ENCODE measurements at regions not wholly inside any gene's neighbourhood (a gene's known extent, or its start where the extent isn't known, plus 50 kb on each side); places are given as distances from the start of the nearest gene placed in this dataset.
A peak's percentile ranks its signal among the peaks of the same experiment; 100 is the strongest.

DNA sequence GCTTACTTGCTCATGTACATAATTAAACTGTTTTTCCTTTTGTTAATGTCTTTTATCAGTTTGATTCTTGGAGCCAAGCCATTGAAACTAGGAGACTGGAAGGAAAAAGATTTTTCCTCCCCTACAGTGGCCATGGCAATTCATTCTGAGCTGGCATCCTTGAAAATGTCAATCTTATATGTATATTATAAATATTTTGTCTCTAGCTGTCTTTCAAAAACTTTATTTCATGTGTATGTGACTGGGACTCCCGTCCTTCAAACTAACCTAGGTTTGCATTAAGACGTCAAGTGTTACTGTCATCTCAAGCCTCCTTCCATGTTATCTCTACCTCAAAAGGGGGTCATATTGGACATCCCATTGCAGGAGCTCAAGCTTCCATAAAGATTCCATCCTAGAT lies 280.4 kb downstream of the HRH4 start:
- no peaks in the 10 kb centered on the region for H3K4me1 ChIP-seq (ENCODE audit: control insufficient read depth in 3 of 3, insufficient read depth in 3 of 3, low read length in 3 of 3)
- no peak overlapping the region for H3K9ac ChIP-seq (ENCODE audit: low read depth in 1 of 3, low read length in 3 of 3)
- no peaks in the 10 kb centered on the region for H3K9me3 ChIP-seq (ENCODE audit: control insufficient read depth in 3 of 3, low read length in 3 of 3)
- H3K27me3 ChIP-seq (ENCODE audit: control insufficient read depth in 3 of 3, insufficient read depth in 3 of 3, low read length in 3 of 3) = peaks cover 0 to under 1% (median 0%) of the 10 kb centered on the region in 3 donors
- no peaks in the 10 kb centered on the region for H3K36me3 ChIP-seq (ENCODE audit: control insufficient read depth in 3 of 3, insufficient read depth in 3 of 3, low read length in 3 of 3)
- no peak overlapping the region for H3K4me3 ChIP-seq (ENCODE audit: low read length in 3 of 3)
- no peak overlapping the region for H3K27ac ChIP-seq (ENCODE audit: low read depth, low read length)

DNA sequence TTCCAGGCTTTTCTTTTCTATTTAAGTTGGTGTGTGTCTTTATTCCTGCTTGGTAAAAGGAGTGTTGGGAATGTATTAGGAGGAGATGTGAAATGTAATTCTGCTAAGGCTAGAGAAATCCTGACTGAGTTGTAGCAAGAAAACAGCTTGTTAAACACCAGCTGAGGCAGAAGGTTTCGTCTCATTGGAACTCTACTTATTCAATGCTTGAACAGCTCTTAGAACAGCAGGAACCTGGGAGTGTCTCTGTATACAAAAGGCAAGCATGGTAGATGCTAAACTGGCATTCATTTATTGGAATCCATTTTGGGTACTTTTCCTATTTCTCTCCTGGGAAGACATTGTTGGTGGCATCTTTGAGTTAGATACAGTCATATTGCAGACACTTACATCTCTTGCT lies 280.9 kb downstream of the HRH4 start:
- Histone ChIP-seq H3K4me1 (ENCODE audit: control insufficient read depth in 3 of 3, insufficient read depth in 3 of 3, low read length in 3 of 3) (no peaks in the 10 kb centered on the region), H3K9me3 (ENCODE audit: control insufficient read depth in 3 of 3, low read length in 3 of 3) (no peaks in the 10 kb centered on the region), H3K9ac (ENCODE audit: low read depth in 1 of 3, low read length in 3 of 3) (no peak overlapping the region), H3K36me3 (ENCODE audit: control insufficient read depth in 3 of 3, insufficient read depth in 3 of 3, low read length in 3 of 3) (no peaks in the 10 kb centered on the region), H3K27me3 (ENCODE audit: control insufficient read depth in 3 of 3, insufficient read depth in 3 of 3, low read length in 3 of 3) (no peaks in the 10 kb centered on the region), H3K4me3 (ENCODE audit: low read length in 3 of 3) (no peak overlapping the region), H3K27ac (ENCODE audit: low read depth, low read length) (no peak overlapping the region)

DNA sequence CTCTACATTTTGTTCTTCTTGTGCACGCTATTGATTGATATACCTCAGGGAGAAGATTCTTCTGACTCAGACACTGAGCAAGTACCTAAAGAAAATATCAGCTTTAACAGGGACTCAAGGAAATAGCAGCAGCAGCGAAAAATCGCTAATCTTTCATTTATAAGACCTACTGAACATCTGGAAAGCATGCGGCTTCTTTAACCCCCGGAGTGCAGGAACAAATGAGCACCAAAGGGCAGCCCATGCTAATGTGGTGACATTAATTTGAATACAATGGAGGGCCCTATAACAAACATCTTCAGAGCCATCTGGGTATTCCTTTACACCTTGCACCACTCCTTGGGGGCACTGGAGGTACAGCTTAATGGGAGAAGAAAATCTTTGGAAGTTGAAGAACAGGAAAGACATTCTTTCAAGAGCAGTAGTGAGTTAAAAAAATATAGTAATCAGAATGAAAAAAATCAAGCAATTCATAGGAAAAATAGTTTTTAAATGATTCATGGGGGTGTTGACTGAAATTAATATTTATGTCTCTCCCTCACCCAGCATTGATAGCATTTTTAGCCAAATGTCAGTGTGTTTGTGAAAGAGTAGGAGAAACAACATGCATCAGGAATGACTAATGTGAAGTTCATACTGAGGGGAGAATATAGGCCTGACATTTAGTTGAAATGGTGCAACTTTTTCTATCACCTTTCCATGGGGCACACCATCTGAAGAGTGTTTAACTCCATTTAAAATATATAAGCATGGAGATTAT lies 281.7 kb downstream of the HRH4 start:
- no peaks in the 10 kb centered on the region for H3K4me1 ChIP-seq (ENCODE audit: control insufficient read depth in 3 of 3, insufficient read depth in 3 of 3, low read length in 3 of 3)
- no peaks in the 10 kb centered on the region for H3K36me3 ChIP-seq (ENCODE audit: control insufficient read depth in 3 of 3, insufficient read depth in 3 of 3, low read length in 3 of 3)
- H3K27ac ChIP-seq (ENCODE audit: low read depth, low read length) = no peak overlapping the region
- H3K9me3 ChIP-seq (ENCODE audit: control insufficient read depth in 3 of 3, low read length in 3 of 3) = no peaks in the 10 kb centered on the region
- no peak overlapping the region for H3K9ac ChIP-seq (ENCODE audit: low read depth in 1 of 3, low read length in 3 of 3)
- no peaks in the 10 kb centered on the region for H3K27me3 ChIP-seq (ENCODE audit: control insufficient read depth in 3 of 3, insufficient read depth in 3 of 3, low read length in 3 of 3)
- no peak overlapping the region for H3K4me3 ChIP-seq (ENCODE audit: low read length in 3 of 3)

DNA sequence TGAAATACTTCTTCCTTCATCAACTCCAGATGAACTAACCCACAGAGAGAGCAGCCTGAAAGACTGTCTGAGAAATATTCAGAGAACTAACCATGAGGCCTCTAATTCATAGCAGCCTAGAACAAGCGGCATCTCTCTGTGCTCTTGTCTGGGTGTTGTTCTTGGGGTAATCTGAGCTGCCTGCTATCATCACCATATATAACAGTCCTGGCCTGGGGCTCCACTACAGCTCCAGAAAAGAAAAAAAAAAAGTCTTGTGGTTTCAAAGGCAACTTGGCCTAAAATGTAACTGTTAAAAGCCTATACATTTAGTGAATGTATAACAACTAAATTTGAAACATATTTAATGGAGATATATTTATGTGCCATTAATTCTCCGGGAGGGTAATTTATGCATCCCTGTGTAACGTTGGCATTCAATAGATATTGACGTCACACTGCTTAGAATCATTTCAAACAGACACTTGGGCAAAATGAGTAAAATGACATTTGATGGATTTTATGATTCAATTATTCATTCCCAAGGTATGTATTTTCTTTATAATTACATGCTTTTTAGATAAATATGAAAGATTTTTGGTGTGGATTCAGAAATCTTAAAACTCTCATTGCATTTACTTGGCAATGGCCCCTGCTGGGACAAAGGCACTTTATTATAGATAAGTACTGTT lies 294.3 kb downstream of the HRH4 start:
- H3K27me3 ChIP-seq (ENCODE audit: control insufficient read depth in 3 of 3, insufficient read depth in 3 of 3, low read length in 3 of 3) = no peaks in the 10 kb centered on the region
- H3K27ac ChIP-seq (ENCODE audit: low read depth, low read length) = no peak overlapping the region
- no peaks in the 10 kb centered on the region for H3K36me3 ChIP-seq (ENCODE audit: control insufficient read depth in 3 of 3, insufficient read depth in 3 of 3, low read length in 3 of 3)
- H3K9me3 ChIP-seq (ENCODE audit: control insufficient read depth in 3 of 3, low read length in 3 of 3) = no peaks in the 10 kb centered on the region
- H3K4me3 ChIP-seq (ENCODE audit: low read length in 3 of 3) = no peak overlapping the region
- no peak overlapping the region for H3K9ac ChIP-seq (ENCODE audit: low read depth in 1 of 3, low read length in 3 of 3)
- H3K4me1 ChIP-seq (ENCODE audit: control insufficient read depth in 3 of 3, insufficient read depth in 3 of 3, low read length in 3 of 3) = no peaks in the 10 kb centered on the region

DNA sequence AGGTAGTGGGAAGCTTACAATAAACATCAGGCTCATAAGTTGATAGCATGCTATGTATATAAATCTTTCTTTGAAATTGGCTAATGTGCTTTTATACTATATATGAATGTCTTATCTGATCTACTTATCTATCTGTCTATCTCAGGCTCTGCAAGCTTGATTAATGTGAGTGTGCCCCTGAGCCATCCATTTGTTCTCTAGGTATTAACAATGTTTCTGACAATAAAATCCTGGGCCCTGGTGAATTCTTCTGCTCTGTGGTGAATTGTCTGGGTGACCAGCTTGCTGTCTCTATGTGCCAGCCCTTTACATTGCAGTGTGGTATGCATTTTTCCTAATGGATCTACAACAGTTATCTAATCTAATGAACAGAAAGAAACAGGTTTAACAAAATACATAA lies 295.9 kb downstream of the HRH4 start:
- no peak overlapping the region for H3K9ac ChIP-seq (ENCODE audit: low read depth in 1 of 3, low read length in 3 of 3)
- H3K9me3 ChIP-seq (ENCODE audit: control insufficient read depth in 3 of 3, low read length in 3 of 3) = peaks cover 0 to 2% (median 0%) of the 10 kb centered on the region in 3 donors
- H3K4me1 ChIP-seq (ENCODE audit: control insufficient read depth in 3 of 3, insufficient read depth in 3 of 3, low read length in 3 of 3) = no peaks in the 10 kb centered on the region
- H3K27ac ChIP-seq (ENCODE audit: low read depth, low read length) = no peak overlapping the region
- H3K36me3 ChIP-seq (ENCODE audit: control insufficient read depth in 3 of 3, insufficient read depth in 3 of 3, low read length in 3 of 3) = no peaks in the 10 kb centered on the region
- no peak overlapping the region for H3K4me3 ChIP-seq (ENCODE audit: low read length in 3 of 3)
- no peaks in the 10 kb centered on the region for H3K27me3 ChIP-seq (ENCODE audit: control insufficient read depth in 3 of 3, insufficient read depth in 3 of 3, low read length in 3 of 3)

DNA sequence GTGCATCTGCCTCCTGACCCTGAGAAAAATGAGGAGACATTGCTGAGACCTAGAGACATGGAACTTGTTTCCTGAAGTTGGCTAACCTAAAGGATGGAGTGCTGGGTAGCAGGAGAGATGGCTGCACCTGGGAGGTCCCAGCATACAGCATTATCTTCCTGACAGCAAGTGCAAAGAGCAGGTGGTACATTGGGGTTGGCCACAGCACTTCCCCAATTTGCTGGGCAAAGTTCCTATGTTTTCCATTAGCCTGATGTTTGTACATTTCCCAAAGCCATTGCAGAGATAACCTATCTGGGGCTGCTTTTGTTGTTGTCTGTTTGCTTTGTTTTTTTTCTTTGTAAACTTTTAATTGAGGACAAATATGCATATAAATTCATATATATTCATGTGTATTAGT lies 296.7 kb downstream of the HRH4 start:
- Histone ChIP-seq H3K36me3 (ENCODE audit: control insufficient read depth in 3 of 3, insufficient read depth in 3 of 3, low read length in 3 of 3) (no peaks in the 10 kb centered on the region), H3K9me3 (ENCODE audit: control insufficient read depth in 3 of 3, low read length in 3 of 3) (peaks cover 0 to 2% (median 0%) of the 10 kb centered on the region in 3 donors), H3K27me3 (ENCODE audit: control insufficient read depth in 3 of 3, insufficient read depth in 3 of 3, low read length in 3 of 3) (no peaks in the 10 kb centered on the region), H3K4me1 (ENCODE audit: control insufficient read depth in 3 of 3, insufficient read depth in 3 of 3, low read length in 3 of 3) (no peaks in the 10 kb centered on the region), H3K27ac (ENCODE audit: low read depth, low read length) (no peak overlapping the region), H3K9ac (ENCODE audit: low read depth in 1 of 3, low read length in 3 of 3) (no peak overlapping the region), H3K4me3 (ENCODE audit: low read length in 3 of 3) (no peak overlapping the region)

DNA sequence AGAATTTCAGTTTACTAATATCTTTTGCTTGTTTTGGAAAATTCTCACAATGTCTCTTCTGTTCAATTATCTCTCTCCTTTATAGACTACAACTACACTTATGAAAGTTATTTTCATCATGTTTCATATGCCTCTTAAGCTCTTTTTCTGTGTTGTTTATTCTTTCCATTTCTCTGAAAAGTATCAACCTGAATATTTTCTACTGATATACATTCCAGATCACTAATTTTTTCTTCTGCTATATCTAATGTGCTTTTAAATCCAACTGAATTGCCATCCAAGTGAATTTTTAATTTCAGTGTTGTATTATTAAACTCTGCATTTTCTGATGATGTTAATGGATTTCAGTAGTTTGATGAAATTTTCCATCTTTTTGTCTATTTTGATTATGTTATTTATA lies 301.3 kb downstream of the HRH4 start:
- no peak overlapping the region for H3K9ac ChIP-seq (ENCODE audit: low read depth in 1 of 3, low read length in 3 of 3)
- peaks cover 0 to 2% (median 0%) of the 10 kb centered on the region in 3 donors for H3K9me3 ChIP-seq (ENCODE audit: control insufficient read depth in 3 of 3, low read length in 3 of 3)
- no peak overlapping the region for H3K27ac ChIP-seq (ENCODE audit: low read depth, low read length)
- H3K4me3 ChIP-seq (ENCODE audit: low read length in 3 of 3) = no peak overlapping the region
- no peaks in the 10 kb centered on the region for H3K36me3 ChIP-seq (ENCODE audit: control insufficient read depth in 3 of 3, insufficient read depth in 3 of 3, low read length in 3 of 3)
- no peaks in the 10 kb centered on the region for H3K27me3 ChIP-seq (ENCODE audit: control insufficient read depth in 3 of 3, insufficient read depth in 3 of 3, low read length in 3 of 3)
- peaks cover 0 to 10% (median 3%) of the 10 kb centered on the region in 3 donors for H3K4me1 ChIP-seq (ENCODE audit: control insufficient read depth in 3 of 3, insufficient read depth in 3 of 3, low read length in 3 of 3)

DNA sequence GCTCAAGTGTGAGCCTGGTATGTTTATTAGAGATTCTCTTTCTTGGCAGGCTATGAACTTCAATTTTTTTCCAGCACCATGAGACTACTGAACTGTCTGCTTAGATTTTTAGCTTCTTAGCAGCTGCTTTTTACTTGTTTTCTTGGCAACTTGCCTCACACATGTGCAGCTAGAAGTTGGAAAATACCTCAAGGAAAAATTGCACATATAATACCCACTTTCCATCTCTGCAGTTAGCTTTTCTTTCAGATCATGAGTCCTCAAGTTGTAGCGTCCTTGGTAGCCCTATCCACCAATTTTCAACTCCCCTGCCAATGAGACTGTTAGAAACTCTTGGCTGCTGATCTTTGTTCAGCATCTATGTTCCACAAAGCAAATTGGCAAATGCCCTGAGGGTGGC lies 302.1 kb downstream of the HRH4 start:
- Histone ChIP-seq H3K36me3 (ENCODE audit: control insufficient read depth in 3 of 3, insufficient read depth in 3 of 3, low read length in 3 of 3) (no peaks in the 10 kb centered on the region), H3K27ac (ENCODE audit: low read depth, low read length) (no peak overlapping the region), H3K9ac (ENCODE audit: low read depth in 1 of 3, low read length in 3 of 3) (no peak overlapping the region), H3K4me1 (ENCODE audit: control insufficient read depth in 3 of 3, insufficient read depth in 3 of 3, low read length in 3 of 3) (peaks cover 0 to 10% (median 3%) of the 10 kb centered on the region in 3 donors), H3K27me3 (ENCODE audit: control insufficient read depth in 3 of 3, insufficient read depth in 3 of 3, low read length in 3 of 3) (no peaks in the 10 kb centered on the region), H3K9me3 (ENCODE audit: control insufficient read depth in 3 of 3, low read length in 3 of 3) (peaks cover 0 to 2% (median 0%) of the 10 kb centered on the region in 3 donors), H3K4me3 (ENCODE audit: low read length in 3 of 3) (no peak overlapping the region)

DNA sequence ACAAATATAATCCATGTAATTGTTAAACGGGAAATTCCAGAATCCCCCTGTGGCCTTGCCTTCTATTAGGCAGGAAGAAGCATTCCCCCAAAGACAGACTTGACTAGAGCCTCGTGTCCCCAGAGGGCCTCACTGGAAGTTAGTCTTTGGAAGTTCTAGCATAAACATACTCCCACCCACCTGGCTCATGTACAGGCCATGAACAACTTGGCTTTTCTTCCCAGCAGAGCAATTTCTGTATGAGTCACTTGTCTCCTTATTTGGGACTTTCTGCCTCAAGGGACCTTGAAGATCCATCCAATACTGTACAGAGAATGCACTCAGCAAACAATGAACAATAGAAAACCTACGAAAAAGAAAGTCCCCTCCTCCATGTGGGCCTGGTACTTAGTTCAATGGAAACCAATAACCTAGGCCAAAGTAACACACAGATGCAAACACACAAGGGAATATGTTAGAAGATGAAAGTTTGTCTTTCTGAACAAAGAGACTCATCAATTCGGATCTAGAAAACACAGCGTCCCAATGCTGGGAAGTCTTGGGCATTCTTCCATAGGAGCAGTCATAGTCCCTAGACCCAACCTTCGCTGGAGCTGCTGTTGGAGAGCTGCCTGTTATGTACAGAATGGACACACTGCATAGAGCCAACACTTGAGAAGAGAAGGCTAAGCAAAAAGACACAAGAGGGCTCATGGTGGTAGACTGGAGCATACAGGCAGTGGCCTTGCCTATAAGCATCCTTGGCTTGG lies 303.5 kb downstream of the HRH4 start:
- Histone ChIP-seq H3K36me3 (ENCODE audit: control insufficient read depth in 3 of 3, insufficient read depth in 3 of 3, low read length in 3 of 3) (no peaks in the 10 kb centered on the region), H3K9ac (ENCODE audit: low read depth in 1 of 3, low read length in 3 of 3) (no peak overlapping the region), H3K27ac (ENCODE audit: low read depth, low read length) (no peak overlapping the region), H3K27me3 (ENCODE audit: control insufficient read depth in 3 of 3, insufficient read depth in 3 of 3, low read length in 3 of 3) (no peaks in the 10 kb centered on the region), H3K4me3 (ENCODE audit: low read length in 3 of 3) (peak overlapping the region in 1 of 3 donors; percentile 51), H3K4me1 (ENCODE audit: control insufficient read depth in 3 of 3, insufficient read depth in 3 of 3, low read length in 3 of 3) (peaks cover 0 to 10% (median 3%) of the 10 kb centered on the region in 3 donors), H3K9me3 (ENCODE audit: control insufficient read depth in 3 of 3, low read length in 3 of 3) (peaks cover 0 to 2% (median 0%) of the 10 kb centered on the region in 3 donors)

DNA sequence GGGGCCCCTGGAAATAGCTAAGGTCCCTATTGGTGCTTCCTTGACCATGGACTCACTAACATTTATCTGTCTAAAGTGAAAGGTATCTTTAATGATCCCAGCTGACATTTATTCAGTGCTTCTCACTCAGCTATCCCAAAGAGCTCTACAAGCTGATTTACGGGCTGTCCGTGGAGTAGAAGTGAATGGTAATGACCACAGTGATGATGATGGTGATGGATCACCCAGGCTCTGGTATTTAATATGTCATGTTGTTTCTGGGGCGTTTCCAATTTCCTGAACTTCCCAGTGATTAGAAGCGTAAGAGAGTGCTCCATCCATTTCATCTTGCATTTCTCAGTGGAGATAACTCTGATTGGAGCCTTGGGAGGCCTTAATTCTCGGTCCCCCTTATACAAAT lies 304.3 kb downstream of the HRH4 start:
- Histone ChIP-seq H3K4me1 (ENCODE audit: control insufficient read depth in 3 of 3, insufficient read depth in 3 of 3, low read length in 3 of 3) (peaks cover 0 to 10% (median 3%) of the 10 kb centered on the region in 3 donors), H3K9me3 (ENCODE audit: control insufficient read depth in 3 of 3, low read length in 3 of 3) (peaks cover 0 to 2% (median 0%) of the 10 kb centered on the region in 3 donors), H3K27me3 (ENCODE audit: control insufficient read depth in 3 of 3, insufficient read depth in 3 of 3, low read length in 3 of 3) (no peaks in the 10 kb centered on the region), H3K4me3 (ENCODE audit: low read length in 3 of 3) (no peak overlapping the region), H3K27ac (ENCODE audit: low read depth, low read length) (no peak overlapping the region), H3K36me3 (ENCODE audit: control insufficient read depth in 3 of 3, insufficient read depth in 3 of 3, low read length in 3 of 3) (no peaks in the 10 kb centered on the region), H3K9ac (ENCODE audit: low read depth in 1 of 3, low read length in 3 of 3) (no peak overlapping the region)

Data from skeletal muscle tissue (tissue), 3 donors.